KBM-7 (cell line): ENCODE measurements at regions not wholly inside any gene's neighbourhood (a gene's known extent, or its start where the extent isn't known, plus 50 kb on each side); places are given as distances from the start of the nearest gene placed in this dataset.

Experiments
- DNase-seq: peaks from one replicate; pipeline ENCODE4 v3.0.0-alpha.2; 2015
- in situ Hi-C: fragments of 300-500 bp; cut with MboI; formaldehyde crosslinking; loops from 2 replicates; pipeline ENCODE4 v1.14.3; 2020; ENCODE audit warnings: low sequenced_read_pairs, low pct_unique_long_range_greater_than_20kb, mixed read lengths

DNA sequence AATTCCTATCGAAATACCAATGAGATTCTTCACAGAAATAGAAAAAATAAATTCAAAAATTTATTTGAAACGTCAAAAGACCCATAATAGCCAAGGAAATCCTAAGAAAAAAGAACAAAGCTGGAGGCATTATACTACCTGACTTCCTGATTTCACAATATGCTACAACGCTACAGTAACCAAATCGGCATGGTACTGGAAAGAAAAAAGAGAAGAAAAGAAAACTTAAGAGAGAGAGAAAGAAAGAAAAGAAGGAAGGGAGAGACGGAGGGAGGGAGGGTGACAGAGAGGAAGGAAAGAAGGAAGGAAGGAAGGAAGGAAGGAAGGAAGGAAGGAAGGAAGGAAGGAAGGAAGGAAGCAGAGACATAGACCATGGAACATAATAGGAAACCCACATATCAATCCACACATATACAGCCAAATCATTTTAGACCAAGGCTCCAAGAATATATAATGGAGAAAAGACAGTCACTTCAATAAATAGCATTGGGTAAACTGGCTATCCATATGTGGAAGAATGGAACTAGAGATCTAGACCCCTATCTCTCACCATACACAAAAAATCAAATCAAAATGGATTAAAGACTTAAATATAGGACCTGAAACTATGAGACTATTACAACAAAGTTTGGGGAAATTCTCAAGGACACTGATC is 118.6 kb upstream of the CNTN4 start:
- in situ Hi-C loops = no loop called here
- no peak for DNase-seq

DNA sequence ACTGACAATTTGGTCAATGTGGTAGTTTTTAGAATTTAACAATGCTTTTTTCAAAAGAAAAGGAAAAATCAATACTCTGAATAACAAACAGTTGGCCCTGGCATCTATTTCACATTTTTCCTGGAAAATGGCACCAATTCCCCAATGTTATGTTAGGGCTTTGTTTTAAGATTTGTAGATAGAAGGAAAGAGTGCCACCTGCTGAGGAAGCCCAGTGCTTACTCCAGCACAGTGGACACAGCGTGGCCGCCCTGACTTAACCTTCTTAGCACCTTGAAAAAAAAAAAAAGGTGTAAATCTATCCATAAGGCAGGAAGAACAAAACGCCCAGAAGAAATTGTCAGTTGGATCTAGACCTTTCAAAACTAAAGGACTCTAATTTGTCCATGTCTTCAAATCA is 110.7 kb upstream of the CNTN4 start:
- in situ Hi-C loops = no loop called here

DNA sequence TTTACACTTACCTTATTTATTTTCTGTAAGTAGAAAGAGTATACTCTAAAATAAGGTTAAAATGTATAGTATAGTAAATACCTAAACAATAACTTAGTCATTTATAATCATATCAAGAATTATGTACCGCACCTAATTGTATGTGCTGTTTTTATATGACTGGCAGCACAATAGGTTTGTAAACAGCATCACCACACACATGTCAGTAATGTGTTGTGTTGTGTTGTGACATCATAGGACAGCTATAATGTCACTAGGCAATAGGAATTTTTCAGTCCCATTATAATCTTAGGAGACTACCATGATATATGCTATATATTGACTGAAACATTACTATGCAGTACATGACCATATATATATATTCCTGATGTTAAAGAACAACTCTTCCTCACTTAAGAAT is 99.9 kb upstream of the CNTN4 start:
- in situ Hi-C loops = no loop called here
- no peak for DNase-seq

More for the DNA sequence above, 110.7 kb upstream of the CNTN4 start:
- DNase-seq = peak; percentile 22

DNA sequence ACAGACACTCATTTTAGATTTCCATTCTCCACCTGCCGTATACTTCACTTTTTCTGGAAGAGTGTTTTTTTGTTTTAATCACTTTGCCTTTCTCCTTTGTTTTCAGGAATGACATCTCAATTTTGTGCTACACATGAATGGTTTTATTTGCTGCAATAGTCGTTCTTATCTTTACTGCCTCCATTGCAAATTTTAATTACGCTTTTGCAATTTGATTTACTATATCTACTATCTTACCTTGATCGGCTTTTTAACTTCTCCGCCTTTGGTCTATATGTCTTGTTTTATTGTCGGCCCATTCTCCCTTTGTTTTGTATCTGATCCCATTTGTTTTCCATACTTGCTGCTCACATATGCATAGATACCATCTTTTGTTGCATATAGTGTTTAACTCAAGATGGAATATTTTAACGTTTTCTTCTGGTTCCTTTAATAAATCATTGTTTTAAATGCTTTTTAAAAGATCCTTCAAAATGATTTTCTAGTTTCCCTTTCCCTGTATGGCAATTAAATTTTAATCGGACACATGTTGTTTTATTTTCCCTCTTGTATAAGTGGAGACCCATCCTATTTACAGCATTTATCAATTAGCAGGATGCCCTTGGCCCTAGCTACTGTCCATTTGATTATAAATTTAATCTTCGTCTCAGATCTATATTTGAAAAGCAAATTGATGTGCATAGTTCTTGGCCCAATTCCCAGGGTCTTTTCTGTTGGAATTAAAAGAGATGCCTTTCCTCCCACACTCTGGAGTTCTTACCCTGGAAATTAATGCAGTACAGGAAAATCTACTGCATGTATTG is 97.2 kb upstream of the CNTN4 start:
- in situ Hi-C loops = no loop called here
- no peak for DNase-seq

DNA sequence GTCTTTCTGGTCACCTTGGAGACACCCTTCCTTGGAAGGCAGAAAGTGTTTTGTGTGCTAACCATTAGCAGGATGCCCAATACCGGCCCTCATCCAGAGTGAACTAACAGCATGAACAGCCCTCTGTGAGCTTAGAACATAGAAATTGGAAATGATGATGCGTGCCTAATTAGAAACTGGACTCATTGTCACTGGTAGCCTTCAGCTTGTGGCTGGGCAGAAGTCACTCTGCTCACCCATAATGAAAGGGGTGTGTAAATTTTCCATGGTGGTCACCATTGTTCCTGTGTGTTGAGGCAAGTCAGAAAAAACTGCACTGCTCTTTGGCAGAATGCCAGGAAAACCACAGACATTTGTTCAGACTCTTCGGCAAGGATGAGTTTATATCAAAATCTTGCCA is 74.7 kb upstream of the CNTN4 start:
- DNase-seq = no peak
- in situ Hi-C loops = no loop called here

DNA sequence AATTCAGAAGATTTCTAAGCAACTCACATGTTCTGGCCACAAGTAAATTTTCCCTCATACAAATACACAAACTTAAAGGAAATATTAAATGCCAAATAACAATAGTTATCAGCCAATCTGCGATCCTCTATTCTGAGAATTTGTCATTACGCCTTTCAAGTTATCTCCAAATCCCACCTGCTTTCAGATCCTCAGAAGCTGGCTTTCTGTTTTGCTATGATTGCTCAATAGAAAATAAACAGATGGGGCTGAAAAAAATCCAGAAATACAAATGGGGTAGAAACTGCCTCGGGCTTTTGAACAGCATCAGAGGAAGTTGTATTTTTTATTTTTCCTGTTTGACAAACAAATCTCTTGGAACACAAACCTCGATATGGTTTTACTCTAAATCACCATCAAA is 74.0 kb upstream of the CNTN4 start:
- no peak for DNase-seq
- in situ Hi-C loops = no loop called here

DNA sequence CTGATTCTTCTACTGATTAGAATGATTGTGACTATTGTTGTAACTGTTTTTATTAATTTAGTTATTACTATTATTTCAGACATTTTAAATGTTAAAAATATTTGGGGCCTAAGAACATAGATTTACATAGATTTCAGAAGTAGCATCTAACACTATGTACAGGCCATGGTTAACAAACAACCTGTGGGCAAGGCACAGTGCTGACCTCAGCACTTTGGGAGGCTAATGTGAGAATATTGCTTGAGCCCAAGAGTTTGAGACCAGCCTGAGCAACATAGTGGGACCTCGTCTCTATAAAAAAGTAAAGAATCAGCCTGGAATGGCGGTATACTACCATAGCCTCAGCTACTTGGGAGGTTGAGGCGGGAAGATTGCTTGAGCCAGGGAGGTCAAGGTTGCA is 69.1 kb upstream of the CNTN4 start:
- DNase-seq = no peak
- in situ Hi-C loops = no loop called here

DNA sequence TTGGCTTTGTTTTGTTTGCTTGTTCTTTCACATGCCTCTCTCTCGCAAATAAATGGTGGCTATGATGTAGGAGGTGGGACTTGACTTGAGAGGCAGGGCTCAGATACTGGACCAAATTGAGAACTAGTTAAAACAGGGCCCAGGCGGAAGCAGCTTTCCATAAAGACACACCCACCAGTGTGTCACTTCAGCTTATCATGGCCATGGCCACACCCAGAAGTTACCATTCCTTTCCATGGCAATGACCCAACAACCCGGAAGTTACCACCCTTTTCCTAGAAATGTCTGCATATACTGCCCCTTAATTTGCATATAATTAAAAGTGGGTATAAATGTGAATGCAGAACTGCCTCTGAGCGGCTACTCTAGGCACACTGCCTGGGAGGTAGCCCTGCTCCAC is 62.6 kb upstream of the CNTN4 start:
- in situ Hi-C loops = no loop called here
- DNase-seq = no peak

DNA sequence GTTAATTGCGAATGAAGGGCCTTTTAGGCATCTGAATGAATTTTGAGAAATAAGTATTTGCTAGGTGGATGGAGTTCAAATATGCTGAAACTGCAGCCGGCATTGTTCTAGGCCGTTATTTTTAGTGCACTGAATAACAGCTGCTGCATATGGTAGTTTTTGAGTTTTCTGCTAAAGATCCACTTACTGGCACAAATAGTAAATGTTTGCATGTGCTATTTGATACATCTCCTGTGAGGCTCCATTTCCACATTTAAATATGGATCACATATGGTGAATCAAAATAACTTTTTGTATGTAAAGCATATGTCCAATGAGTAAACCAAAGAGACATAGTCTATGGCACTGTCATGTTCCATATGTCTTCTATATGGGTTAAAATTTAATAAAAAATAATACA is 56.7 kb upstream of the CNTN4 start:
- in situ Hi-C loops = no loop called here

More for the DNA sequence above, 56.7 kb upstream of the CNTN4 start:
- no peak for DNase-seq
